Body of pancreas (tissue), 4 donors: ENCODE measurements at regions not wholly inside any gene's neighbourhood (a gene's known extent, or its start where the extent isn't known, plus 50 kb on each side); places are given as distances from the start of the nearest gene placed in this dataset.

Experiments
- ATAC-seq: fragments of 150-250 bp; one replicate; pipeline ENCODE4 v1.9.1; 2016
- DNase-seq, 4 donors: peaks; one replicate each; pipeline ENCODE4 v3.0.0-alpha.2; 2019
- H3K27ac ChIP-seq, 4 donors: fragments of 200-600 bp; sonication (generic); 1 replicate in 3 of 4; 2 replicates in 1 of 4; pipeline versions ENCODE4 v1.5.1 to v1.6.1; 2016 to 2019; ENCODE audit warnings: mild to moderate bottlenecking in 1 of 4, mixed read lengths in 1 of 4, moderate library complexity in 1 of 4
- H3K27me3 ChIP-seq, 2 donors: fragments of 200-600 bp; sonication (generic); one replicate each; pipeline ENCODE4 v1.6.0; 2016; ENCODE audit warnings: mild to moderate bottlenecking in 1 of 2
- H3K36me3 ChIP-seq, 2 donors: fragments of 200-600 bp; sonication (generic); replicated peaks in 1 of 2; 2 replicates each; pipeline ENCODE4 v1.5.1; 2016; ENCODE audit warnings: low read depth in 2 of 2; ENCODE audit not compliant: insufficient read depth in 1 of 2
- H3K4me1 ChIP-seq: fragments of 200-600 bp; sonication (generic); one replicate; pipeline ENCODE4 v1.6.0; 2016
- H3K4me3 ChIP-seq, 2 donors: fragments of 200-600 bp; sonication (generic); 1 replicate in 1 of 2; 2 replicates in 1 of 2; pipeline ENCODE4 v1.5.1; 2016 to 2019
- H3K9me3 ChIP-seq, 3 donors: fragments of 200-600 bp; sonication (generic); 1 replicate in 2 of 3; 2 replicates in 1 of 3; pipeline ENCODE4 v1.5.1; 2016
- POLR2A ChIP-seq, 3 donors: fragments of 450-650 bp; IDR thresholded peaks; one replicate each; pipeline ENCODE4 v1.6.1; 2016; ENCODE audit warnings: antibody characterized with exemption in 3 of 3, mild to moderate bottlenecking in 2 of 3
- WGBS, 2 donors: methylation state at CpG; one replicate each; pipeline ENCODE4 v1.1.5; 2017; 5-methylcytosine and 5-hydroxymethylcytosine counted together
- intact Hi-C: fragments of 100-400 bp; cut with DNase I; formaldehyde crosslinking; loops from one replicate; pipeline ENCODE4 v1.15.1; 2023
- TF ChIP-seq, protein P1 (sequence below), 7 experiments: fragments of 450-650 bp in 4 of 7; fragments of 200-600 bp in 3 of 7; sonication (generic) in 3 of 7; IDR thresholded peaks; one replicate each; pipeline ENCODE4 v1.5.1; 2016 to 2019; ENCODE audit warnings: antibody characterized with exemption in 7 of 7

DNA sequence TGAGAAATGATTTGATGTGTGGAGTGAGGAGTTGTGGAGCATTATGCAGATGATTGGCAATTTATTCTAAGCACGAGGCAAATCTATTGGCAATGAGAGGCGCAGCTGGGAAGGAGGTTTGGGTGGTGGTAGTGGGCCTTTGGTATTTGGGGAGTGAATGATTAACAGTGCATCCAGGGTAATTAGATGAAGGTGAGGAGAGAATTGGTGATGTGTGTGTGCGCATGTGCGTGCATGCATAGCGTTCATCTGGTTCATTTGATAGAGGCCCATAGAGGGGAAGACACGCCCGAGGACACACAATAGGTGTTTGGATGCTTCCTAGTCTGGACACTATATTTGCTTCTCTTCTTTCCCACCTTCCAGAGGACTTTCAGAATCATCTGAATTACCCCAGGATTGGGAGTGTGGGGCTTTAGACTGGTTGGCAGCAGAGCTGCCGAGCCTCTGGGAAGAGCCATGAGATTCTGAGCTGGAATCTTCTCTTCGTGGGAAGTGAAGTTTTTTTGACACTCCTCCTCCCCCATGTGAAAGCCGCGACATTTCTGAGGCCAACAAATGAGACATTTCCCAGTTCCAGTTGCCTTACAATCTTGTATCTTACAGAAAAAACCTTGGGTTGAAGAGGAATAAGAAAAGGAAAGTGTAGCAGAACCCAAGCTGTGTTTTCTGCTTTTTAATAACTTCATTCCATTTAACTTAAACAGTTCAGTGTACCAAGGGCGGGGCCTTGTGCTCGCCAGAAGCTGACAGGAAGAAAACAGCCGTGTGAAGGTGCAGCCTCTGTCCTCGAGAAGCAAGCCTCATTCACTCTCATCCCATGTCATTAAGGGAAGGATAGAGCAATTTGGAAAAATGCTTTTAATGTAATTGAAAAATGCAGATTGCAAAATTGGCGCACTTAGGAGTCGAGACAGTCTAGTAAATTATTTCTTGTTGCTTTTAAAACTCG lies 65.2 kb downstream of the SLC25A47 start:
- Histone ChIP-seq H3K27ac (no peak overlapping the region), H3K4me1 (peaks cover 29% of the 10 kb centered on the region), H3K9me3 (no peaks in the 10 kb centered on the region), H3K27me3 (no peaks in the 10 kb centered on the region), H3K4me3 (no peak overlapping the region), H3K36me3 (no peaks in the 10 kb centered on the region)
- ATAC-seq (no peak), DNase-seq (peak in 1 of 4 donors; percentile 30)
- 79 to 83% methylated on average over 18 of the region's 18 CpGs for WGBS, 2 donors
- intact Hi-C loops, result loop anchor here (10.0 kb wide), 1 partner anchor 266 kb away; no protein-coding TSS in a partner anchor
- TF ChIP-seq, protein P1, sequence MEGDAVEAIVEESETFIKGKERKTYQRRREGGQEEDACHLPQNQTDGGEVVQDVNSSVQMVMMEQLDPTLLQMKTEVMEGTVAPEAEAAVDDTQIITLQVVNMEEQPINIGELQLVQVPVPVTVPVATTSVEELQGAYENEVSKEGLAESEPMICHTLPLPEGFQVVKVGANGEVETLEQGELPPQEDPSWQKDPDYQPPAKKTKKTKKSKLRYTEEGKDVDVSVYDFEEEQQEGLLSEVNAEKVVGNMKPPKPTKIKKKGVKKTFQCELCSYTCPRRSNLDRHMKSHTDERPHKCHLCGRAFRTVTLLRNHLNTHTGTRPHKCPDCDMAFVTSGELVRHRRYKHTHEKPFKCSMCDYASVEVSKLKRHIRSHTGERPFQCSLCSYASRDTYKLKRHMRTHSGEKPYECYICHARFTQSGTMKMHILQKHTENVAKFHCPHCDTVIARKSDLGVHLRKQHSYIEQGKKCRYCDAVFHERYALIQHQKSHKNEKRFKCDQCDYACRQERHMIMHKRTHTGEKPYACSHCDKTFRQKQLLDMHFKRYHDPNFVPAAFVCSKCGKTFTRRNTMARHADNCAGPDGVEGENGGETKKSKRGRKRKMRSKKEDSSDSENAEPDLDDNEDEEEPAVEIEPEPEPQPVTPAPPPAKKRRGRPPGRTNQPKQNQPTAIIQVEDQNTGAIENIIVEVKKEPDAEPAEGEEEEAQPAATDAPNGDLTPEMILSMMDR (IDR thresholded peaks at IDR 0.05), result no peak
- no peak for TF ChIP-seq POLR2A (IDR thresholded peaks at IDR 0.05)

DNA sequence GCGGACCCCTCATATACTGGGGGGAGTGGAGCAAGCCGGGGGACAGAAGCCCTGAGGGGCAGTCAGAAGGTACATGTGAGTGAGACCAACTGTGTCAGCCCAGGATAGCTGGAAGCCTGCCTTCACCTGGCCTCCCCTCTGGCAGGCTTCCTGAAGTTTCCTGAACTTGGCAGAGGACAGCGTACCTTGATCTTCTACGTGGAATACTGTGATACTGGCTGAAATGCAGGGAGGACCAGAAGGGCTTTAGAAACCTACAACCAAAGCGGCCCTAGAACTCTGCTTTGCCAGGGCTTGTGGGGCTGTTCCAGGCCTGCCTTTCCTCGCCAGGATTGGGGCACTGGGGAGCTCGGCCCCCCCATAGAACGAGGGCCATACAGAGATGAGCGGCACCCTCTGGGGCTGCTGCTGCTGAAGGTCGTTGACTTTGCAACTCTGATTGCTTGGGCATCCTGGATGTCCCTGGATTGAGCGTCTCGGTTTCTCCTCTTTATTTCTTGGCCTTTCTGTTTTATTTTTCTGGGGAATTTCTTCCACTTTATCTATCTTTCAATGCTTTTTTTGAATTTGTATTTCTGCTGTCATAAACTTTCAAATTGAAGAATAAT lies 66.5 kb downstream of the SLC25A47 start:
- TF ChIP-seq, protein P1 (IDR thresholded peaks at IDR 0.05), result no peak
- TF ChIP-seq POLR2A (IDR thresholded peaks at IDR 0.05), result no peak
- WGBS, 2 donors, result 40% methylated on average over 9 to 12 of the region's 12 CpGs
- Histone ChIP-seq H3K9me3 (no peaks in the 10 kb centered on the region), H3K4me1 (peaks cover 22% of the 10 kb centered on the region), H3K36me3 (no peaks in the 10 kb centered on the region), H3K27me3 (no peaks in the 10 kb centered on the region), H3K4me3 (no peak overlapping the region), H3K27ac (peak overlapping the region in 3 of 4 donors; percentile 21 to 46 (median 30))
- intact Hi-C loops, result loop anchor here (10.0 kb wide), 1 partner anchor 265 kb away; no protein-coding TSS in a partner anchor
- DNase-seq (peak; percentile 68 to 86 (median 78)), ATAC-seq (peak; percentile 80)

DNA sequence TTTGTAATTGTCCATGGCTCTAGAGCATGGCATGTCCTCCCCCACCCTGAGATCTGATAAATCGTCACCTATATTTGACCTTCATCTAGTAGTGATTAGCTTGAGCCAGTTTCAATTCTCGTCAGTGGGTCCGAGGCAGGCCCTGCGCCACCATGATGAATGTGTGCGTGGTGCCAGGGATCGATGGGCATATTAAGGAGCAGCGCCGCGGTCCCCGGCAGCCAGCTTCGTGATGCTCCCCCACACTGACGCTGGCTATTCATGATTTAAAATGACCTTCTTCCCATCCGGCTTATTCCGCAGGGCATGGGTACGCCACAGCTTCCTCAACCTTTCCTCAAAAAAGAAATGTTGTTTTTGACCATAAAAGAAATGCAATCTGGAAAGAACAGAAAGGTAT lies 68.0 kb downstream of the SLC25A47 start:
- Histone ChIP-seq H3K36me3 (no peaks in the 10 kb centered on the region), H3K27me3 (no peaks in the 10 kb centered on the region), H3K9me3 (no peaks in the 10 kb centered on the region), H3K4me3 (no peak overlapping the region), H3K4me1 (peaks cover 22% of the 10 kb centered on the region), H3K27ac (no peak overlapping the region)
- no peak for DNase-seq
- no peak for TF ChIP-seq POLR2A (IDR thresholded peaks at IDR 0.05)
- TF ChIP-seq, protein P1 (IDR thresholded peaks at IDR 0.05), result no peak
- intact Hi-C loops, result no loop called here
- WGBS, 2 donors, result 81 to 87% methylated on average over 15 of the region's 15 CpGs
- ATAC-seq, result no peak

DNA sequence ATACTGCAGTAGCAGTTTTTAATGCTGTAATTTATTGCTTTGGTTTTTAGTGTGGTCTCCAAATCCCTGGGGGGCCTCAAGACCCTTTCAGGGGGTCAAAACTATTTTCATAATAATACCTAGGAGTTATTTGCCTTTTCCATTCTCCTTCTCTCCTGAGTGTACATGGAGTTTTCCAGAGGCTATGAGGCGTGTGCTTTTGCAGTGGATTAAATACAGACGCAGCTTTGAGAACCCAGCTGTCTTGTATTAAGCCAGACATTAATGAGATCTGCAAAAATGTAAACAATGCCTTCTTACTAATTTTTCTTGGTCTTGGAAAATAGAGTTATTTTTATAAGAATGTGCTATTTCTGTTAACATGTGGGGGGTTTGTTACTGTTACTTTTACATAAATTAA lies 68.6 kb downstream of the SLC25A47 start:
- TF ChIP-seq POLR2A (IDR thresholded peaks at IDR 0.05), result no peak
- TF ChIP-seq, protein P1 (IDR thresholded peaks at IDR 0.05), result no peak
- Histone ChIP-seq H3K27me3 (no peaks in the 10 kb centered on the region), H3K9me3 (no peaks in the 10 kb centered on the region), H3K4me3 (no peak overlapping the region), H3K36me3 (no peaks in the 10 kb centered on the region), H3K4me1 (peaks cover 22% of the 10 kb centered on the region), H3K27ac (no peak overlapping the region)
- DNase-seq, result no peak
- no peak for ATAC-seq
- WGBS, 2 donors, result 88 to 89% methylated on average over 2 of the region's 2 CpGs
- intact Hi-C loops, result no loop called here
